G401 (cell line): ENCODE measurements at regions not wholly inside any gene's neighbourhood (a gene's known extent, or its start where the extent isn't known, plus 50 kb on each side); places are given as distances from the start of the nearest gene placed in this dataset.

Experiments used
- DNase-seq: peaks from one replicate; pipeline ENCODE4 v3.0.0-alpha.2; 2015; ENCODE audit warnings: low spot score
- in situ Hi-C: cut with HindIII; loops from 2 replicates; pipeline ENCODE4 v1.10.0; 2016; ENCODE audit warnings: low sequenced_read_pairs, mixed read lengths

- in situ Hi-C loops: no loop called here
- DNase-seq: no peak
These were observed 886.0 kb downstream of the SUCLG1 start for GRCh38 chr2:83573060-83573459.

GRCh38 chr2:83572400-83572799 is 886.7 kb downstream of the SUCLG1 start:
- no peak for DNase-seq
- in situ Hi-C loops: no loop called here

DNA sequence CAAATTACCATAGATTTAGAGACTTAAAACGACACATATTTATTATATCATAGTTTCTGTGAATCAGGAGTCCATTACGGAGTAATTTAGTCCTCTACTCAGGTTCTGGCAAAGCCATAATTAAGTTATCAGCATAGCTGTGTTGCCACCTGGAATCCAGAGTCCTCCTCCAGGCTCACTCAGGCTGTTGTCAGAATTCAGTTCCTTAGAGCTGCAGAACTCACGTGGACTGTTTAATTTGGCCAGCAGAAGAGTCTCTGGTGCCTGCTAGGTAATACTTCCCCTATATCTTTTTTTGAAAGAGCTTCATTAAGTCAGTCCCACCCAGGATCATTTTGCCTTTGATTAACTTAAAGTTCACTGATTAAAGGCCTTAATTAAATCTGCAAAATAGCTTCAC is 891.5 kb downstream of the SUCLG1 start:
- DNase-seq: no peak
- in situ Hi-C loops: no loop called here

DNA sequence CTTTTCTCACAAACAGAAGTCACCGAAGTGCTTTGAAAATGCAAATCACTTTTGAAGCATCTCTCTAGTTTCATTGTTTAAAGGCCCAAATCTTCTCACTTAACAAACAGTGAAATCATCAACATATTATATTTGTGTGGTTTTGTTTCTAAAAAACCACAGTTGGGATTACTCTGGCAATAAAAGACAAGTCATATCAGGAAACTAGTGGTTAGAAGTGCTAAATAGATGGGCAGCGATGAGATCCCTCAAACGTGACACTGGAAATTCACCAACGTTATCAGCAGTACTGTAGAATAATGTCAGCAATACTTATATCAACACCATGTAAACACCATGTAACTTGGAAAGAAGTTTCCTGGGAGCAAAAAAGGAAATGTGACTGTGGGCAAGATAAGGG is 893.5 kb downstream of the SUCLG1 start:
- DNase-seq: no peak
- in situ Hi-C loops: no loop called here

DNA sequence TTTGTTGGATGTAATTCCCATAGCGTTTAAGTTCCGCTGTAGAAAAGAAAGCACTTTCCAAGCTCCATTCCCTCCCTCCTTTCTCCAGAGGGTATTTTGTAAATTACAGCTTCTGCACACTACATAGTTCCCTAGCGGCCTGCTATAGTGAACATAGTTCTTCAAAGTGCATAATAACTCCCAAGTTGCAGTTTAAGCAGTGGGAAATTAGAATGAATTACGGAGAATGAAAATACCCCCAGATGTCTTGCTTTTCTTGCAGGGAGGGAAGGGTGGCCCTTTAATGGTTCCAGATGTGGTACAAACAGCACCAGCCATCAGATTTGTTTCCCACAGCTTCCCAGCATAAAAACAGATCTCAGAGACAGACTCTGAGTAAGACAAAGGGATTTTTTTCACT is 893.9 kb downstream of the SUCLG1 start:
- no peak for DNase-seq
- in situ Hi-C loops: no loop called here

DNA sequence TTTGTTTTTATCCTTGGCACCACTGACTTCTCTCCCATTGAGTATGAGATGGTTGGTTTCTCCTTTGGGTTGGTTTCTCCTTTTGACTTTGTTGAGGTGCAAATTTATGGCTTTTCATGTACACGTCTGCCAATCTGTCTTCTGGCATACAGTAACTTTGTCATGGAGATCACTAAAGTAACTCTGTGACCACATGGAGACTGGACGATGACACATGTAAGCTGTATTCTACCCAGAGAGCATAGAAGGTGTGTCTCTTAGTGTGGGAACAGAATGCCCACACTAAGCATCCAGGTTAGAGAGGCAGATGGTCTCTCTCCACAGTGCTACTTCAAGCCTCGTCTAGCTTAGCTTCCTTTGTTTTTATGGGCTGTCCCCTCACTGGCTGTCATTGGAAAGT is 897.5 kb downstream of the SUCLG1 start:
- no peak for DNase-seq
- in situ Hi-C loops: no loop called here

DNA sequence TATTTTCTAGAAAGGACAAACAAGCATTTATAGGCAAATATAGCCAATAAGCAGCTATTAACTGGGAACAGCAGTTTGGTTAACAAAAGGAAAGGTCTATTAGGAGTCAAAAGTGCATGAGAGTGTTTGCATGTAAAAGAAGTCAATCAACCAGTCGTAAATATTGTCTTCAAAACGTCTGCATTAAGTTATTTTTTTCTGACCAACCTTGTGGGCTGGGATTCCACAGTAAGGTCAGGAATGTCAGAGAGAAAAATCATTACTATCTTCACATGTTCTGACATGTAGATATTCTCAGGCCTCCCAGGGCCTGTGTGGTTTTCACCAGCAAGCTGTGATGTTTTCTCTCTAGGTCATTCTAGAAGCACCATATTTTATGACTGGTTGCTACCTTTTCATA is 922.5 kb downstream of the SUCLG1 start:
- in situ Hi-C loops: no loop called here
- no peak for DNase-seq

- in situ Hi-C loops: no loop called here
- no peak for DNase-seq
These were observed 924.7 kb downstream of the SUCLG1 start for GRCh38 chr2:83534416-83534815.

DNA sequence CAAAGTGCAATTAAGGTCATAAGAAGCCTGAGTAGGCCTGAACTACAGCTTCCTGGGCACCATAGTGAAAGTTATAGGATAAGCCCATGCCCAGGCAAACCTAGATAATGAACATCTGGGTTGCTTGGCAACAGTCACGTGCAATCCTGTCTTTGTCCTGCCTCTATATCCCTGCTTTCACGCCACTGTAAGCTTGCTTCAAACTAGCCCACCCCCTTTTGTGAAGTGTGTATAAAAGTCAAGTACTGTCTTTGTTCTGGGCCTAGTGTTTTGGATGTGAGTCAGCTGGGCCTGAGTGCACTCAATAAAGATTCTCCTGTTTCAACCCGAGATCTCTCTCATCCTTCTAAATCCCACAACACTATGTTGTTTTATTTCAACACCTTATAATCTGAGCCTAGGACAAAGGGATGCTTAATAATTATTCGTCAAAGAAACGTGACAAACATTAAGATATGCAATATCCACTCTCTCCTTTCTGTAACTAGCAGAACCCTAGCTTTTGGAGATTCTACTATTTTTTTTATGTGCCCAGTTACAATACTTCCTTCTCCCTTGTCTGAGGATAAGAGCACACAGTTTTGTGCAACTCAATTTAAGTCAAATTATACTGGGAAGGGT is 927.8 kb downstream of the SUCLG1 start:
- in situ Hi-C loops: no loop called here
- DNase-seq: no peak

DNA sequence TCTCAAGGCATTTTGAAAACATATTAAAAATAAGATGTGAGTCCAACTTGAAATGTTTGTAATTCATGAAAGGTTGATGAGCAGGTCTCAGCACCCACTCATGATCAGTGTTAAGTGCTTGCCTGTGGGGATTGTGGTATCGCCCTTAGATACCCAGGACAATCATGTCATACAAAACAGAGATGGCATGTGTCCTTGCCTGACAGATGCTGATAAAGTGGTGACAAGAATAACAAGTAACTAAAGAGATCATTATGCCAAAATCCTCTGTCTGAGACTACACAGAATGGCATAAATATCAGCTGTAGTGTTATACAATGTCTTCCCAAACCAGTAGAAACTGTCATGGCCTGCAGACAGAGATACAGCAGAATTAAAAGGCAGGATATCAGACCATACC is 930.3 kb downstream of the SUCLG1 start:
- in situ Hi-C loops: no loop called here
- no peak for DNase-seq

DNA sequence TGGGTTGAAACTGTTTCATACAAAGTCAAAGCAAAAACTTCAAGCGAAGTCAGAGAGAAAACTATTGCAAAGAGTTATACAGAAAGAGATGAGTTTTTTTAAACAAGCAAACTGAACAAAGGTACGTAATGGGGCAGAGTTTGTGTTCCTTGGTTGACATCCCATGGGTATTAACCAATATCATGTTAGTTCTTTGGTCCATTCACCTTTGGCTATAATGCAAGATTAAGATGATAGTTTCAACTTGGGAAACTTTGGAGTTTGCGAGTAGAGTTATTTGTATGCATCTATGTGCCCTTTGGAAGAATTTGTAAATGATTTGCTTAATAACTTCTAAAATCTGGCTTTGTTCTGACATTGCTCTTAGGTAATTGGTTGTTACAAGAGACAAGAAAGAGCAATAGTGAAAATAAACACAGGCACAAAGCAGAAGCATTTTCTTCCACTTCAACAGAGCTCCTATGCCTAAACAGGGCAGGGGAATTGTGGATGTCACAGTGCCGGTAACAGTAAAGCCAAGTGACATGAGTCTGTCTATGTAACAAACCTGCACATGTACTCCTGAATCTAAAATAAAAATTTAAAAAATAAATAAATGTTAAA is 936.1 kb downstream of the SUCLG1 start:
- no peak for DNase-seq
- in situ Hi-C loops: no loop called here

DNA sequence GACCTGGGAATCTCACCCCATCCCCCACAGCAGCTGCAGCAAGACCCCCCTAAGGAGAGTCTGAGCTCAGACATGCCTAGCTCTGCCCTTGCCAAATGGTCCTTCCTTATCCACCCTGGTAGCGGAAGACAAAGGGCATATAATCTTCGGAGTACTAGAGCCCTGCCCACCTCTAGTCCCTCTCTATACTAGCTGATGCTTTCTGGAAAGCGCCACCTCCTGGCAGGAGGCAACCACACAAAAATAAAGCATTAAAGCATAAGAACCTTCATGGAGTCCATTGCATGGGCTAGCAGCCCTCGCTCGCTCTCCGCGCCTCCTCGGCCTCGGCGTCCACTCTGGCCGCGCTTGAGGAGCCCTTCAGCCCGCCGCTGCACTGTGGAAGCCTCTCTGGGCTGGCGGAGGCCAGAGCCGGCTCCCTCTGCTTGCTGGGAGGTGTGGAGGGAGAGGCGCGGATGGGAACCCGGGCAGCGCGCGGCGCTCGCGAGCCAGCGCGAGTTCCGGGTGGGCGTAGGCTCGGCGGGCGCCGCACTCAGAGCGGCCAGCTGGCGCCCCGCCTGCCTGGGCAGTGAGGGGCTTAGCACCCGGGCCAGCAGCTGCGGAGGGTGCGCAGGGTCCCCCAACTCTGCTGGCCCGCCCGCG is 941.2 kb downstream of the SUCLG1 start:
- in situ Hi-C loops: no loop called here

DNA sequence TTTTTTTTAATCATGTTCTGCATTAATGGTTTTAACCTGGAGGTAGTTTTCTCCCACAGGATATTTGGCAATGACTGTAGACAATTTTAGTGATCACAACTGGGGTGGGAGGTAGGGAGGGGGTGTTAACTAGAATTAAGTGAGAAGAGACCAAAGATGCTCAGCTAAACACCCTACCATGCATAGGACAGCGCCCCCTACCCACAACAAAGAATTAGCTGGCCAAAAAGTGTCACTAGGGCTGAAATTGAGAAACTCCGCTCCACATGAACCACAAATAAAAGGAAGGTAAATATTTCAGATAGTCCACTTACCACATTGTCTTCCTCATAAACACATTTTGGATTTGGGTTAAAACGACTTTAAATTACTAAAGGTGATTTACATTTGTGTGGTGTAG is 942.6 kb downstream of the SUCLG1 start:
- in situ Hi-C loops: no loop called here
- DNase-seq: no peak

More for the DNA sequence above, 941.2 kb downstream of the SUCLG1 start:
- no peak for DNase-seq

DNA sequence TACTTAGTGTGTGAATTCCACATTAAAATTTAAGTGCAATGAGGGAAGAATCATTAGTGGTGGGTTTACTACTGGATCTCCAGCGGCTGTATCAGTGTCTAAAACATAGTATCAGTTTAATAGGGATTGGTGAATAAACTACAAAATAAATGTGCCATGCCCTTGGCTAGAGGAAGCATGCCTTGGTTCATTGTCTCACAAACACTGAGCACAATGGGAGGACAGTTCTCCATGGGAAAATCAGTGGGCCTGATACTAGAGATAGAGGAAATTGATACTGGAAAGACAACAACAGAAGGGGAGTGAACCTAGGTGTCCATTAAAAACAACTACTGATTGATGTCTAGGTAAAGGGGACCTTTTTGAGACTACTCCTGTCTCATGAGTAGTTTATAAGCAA is 971.6 kb downstream of the SUCLG1 start:
- in situ Hi-C loops: no loop called here
- DNase-seq: no peak

GRCh38 chr2:83481436-83481835 is 977.6 kb downstream of the SUCLG1 start:
- in situ Hi-C loops: no loop called here
- no peak for DNase-seq

DNA sequence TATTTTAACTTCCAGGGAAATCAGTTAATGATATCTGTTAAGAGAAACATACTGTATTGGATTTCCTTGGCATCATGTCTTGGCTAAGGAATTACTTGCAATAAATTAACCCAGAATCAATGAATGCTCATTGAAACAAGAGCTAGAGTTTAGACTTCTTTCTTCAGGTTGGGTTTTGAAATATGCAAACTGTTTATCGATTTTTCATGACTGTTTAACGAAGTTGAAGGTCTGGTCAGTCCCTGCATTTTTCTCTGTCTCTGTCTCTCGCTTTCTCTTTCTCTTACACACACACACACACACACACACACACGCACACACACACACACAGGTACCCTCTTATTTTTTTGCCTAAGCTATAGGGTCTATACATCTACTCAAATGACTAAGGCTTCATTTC is 981.0 kb downstream of the SUCLG1 start:
- in situ Hi-C loops: no loop called here
- no peak for DNase-seq

DNA sequence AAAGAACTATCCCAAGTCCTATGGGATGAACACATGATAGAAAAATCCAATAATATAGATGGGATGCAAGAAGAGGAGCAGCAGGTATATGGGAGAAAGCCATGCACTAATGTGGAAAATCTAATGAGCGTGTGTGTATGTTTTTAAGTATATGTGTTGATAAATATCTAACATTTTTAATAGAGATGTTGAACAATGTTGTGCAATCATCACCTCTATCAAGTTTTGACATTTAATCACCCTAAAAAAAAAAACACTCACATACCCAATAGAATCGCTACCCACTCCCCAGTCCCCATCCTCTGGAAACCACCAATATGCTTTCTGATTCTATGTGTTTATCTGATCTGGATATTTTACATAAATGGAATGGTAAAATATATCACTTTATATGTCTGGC is 983.7 kb downstream of the SUCLG1 start:
- in situ Hi-C loops: no loop called here
- DNase-seq: no peak

DNA sequence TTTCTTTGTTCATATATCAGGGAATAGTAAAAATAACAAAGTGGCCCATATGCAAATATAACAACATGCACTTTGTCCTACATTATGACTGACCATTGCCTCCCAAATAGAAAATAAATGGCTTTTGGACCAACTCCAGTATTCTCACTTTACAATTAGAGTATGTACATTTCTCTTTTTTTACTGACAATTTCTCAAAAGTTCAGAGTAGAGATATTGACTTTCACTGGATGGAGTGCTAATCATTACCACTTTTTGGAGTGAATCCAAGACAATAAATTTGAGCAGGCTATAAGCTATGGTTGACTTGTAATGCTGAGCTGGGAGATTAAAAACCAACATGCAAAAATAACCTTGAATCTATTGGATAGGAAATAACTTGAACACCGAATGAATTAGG is 987.4 kb downstream of the SUCLG1 start:
- in situ Hi-C loops: no loop called here
- DNase-seq: no peak

DNA sequence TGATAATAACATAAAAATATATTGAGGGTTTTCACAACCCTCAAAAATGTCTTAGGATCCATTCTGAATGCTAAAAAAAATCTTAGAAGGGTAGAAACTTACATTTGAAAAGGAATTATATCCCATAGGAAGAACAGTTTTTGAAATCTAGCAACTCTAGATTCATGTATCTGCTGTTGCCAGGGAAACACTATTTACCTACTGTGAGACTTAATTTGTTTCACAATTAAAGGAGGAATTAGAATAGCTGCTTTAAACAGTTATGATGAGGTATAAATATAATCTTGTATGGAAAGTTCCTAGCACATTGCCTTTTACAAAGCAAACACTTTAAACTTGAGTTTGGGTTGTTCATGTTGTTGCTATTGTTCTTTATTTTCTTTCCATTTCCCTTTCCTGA is 988.2 kb downstream of the SUCLG1 start:
- in situ Hi-C loops: no loop called here
- DNase-seq: no peak

DNA sequence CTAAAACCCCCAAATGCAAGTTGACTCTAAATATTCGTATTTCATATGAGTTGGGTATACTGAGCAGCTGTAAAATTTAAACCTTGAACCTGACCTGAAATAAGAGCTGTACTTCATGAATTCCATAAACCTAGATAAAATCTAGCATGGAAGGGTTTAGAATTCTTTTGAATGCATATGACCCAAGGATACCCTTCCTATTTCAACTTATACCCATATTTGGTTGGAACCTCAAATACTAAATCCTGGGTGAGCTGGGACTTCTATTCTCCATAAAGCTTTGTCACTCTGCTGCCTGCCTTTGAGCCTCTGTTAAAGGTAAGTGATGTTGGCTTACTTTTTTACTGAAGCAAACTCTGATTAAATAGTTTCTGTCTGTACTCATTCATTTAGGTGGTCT is 994.6 kb downstream of the SUCLG1 start:
- DNase-seq: no peak
- in situ Hi-C loops: no loop called here

- no peak for DNase-seq
- in situ Hi-C loops: no loop called here
These were observed 996.2 kb downstream of the SUCLG1 start for GRCh38 chr2:83462881-83463280.
